Skeletal muscle satellite cell (primary cell): ENCODE measurements at regions not wholly inside any gene's neighbourhood (a gene's known extent, or its start where the extent isn't known, plus 50 kb on each side); places are given as distances from the start of the nearest gene placed in this dataset.

Source experiments
- H3K27me3 ChIP-seq: 2 replicates; pipeline ENCODE4 v1.7.0; 2013; ENCODE audit warnings: low read length; ENCODE audit not compliant: control insufficient read depth, insufficient read depth
- H3K36me3 ChIP-seq: 2 replicates; pipeline ENCODE4 v1.7.0; 2013; ENCODE audit warnings: mild to moderate bottlenecking, control low read depth, low read length; ENCODE audit not compliant: insufficient read depth
- H3K4me1 ChIP-seq: 2 replicates; pipeline ENCODE4 v1.7.0; 2013; ENCODE audit warnings: low read length; ENCODE audit not compliant: control insufficient read depth, insufficient read depth
- H3K4me2 ChIP-seq: 2 replicates; pipeline ENCODE4 v1.7.0; 2013; ENCODE audit warnings: mild to moderate bottlenecking, low read length
- H3K4me3 ChIP-seq: 2 replicates; pipeline ENCODE4 v1.7.0; 2013; ENCODE audit warnings: low read length
- H3K9ac ChIP-seq: 2 replicates; pipeline ENCODE4 v1.7.0; 2013; ENCODE audit warnings: mild to moderate bottlenecking, low read depth, low read length, moderate library complexity
- H3K9me3 ChIP-seq: replicated peaks from 2 replicates; pipeline ENCODE4 v1.7.0; 2013; ENCODE audit warnings: mild to moderate bottlenecking, control low read depth, low read length

DNA sequence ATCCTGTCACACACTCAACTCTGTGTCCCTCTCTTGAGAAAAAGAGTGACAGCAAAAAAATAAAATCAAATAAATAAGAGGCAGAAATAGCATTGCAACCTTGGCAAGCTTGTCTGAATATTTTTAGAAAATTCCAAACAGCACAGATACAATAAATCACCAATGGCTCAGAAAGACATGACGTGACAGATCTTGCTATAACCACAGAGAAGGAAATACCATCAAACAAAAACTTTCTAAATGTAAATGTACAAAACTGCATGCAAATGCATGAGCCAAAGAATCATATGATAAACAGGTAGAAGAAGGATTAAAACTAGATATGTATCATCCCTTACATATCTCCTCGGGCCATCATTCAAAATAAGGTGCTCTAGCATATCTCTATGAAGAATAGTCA is 549.2 kb upstream of the NOX3 start:
- Histone ChIP-seq H3K9me3 (peaks cover 6% of the 10 kb centered on the region), H3K4me1 (no peaks in the 10 kb centered on the region), H3K4me2 (no peak overlapping the region), H3K27me3 (no peaks in the 10 kb centered on the region), H3K9ac (no peak overlapping the region), H3K36me3 (no peaks in the 10 kb centered on the region), H3K4me3 (no peak overlapping the region)

DNA sequence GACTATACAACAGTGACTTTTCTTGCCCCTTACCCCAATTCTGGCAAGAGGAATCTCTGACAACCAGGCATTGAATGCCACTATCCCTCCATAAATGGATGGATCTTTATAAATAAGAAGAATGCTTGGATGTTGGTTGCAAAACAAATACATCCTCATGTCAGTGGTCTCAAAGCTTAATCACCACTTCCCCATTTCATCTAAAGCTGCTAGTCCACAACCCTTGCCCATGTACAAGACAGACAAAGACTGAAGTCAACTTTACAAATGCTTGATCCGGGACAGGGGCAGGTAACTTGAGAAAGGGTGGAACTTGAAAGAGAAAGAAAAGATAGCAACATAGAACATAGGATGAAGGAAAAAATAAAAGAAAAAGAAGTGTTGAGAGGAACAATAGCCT is 540.5 kb upstream of the NOX3 start:
- Histone ChIP-seq H3K9me3 (peaks cover 6% of the 10 kb centered on the region), H3K4me2 (no peak overlapping the region), H3K4me1 (no peaks in the 10 kb centered on the region), H3K9ac (no peak overlapping the region), H3K36me3 (no peaks in the 10 kb centered on the region), H3K4me3 (no peak overlapping the region), H3K27me3 (no peaks in the 10 kb centered on the region)

DNA sequence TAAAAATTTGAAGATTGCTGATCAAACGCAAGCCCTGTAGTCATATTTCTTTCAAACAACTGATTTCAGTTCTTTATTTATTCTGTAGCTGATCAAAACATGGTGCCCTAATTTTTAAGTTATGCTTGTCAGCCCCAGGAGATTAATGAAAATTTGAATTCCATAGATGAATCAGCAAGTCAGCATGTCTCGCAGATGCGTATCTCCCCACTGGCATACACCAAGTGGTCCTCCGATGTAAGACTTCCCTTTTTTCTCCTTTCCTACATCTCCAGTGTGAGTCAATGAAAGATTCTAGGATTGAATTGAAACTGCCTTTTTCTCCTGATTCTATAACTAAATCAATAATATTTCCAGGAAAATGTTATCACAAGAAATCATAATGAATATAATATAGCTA is 539.6 kb upstream of the NOX3 start:
- H3K27me3 ChIP-seq, result no peaks in the 10 kb centered on the region
- H3K4me1 ChIP-seq, result no peaks in the 10 kb centered on the region
- H3K9me3 ChIP-seq, result peaks cover 6% of the 10 kb centered on the region
- H3K4me3 ChIP-seq, result no peak overlapping the region
- no peaks in the 10 kb centered on the region for H3K36me3 ChIP-seq
- H3K4me2 ChIP-seq, result no peak overlapping the region
- H3K9ac ChIP-seq, result no peak overlapping the region

DNA sequence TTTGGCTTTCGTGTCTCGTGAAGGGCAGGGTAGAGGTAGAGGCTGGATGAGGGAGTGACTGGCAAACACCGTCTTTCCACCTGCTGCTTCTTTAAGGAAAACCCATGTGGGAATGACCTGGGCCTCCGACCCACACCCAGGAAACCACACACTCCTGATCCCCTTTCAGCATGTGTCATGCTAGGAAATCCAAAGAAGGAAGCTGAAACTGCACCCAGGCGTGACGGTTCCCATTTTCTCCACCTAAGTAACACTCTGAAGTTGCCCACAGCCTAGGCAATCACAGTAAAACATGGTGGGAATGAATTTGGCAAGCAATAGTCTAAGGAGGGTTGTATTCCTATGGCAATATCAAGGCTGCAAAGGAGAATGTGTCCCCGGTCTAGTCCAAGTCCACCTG is 538.4 kb upstream of the NOX3 start:
- no peaks in the 10 kb centered on the region for H3K4me1 ChIP-seq
- H3K9ac ChIP-seq, result no peak overlapping the region
- no peak overlapping the region for H3K4me3 ChIP-seq
- H3K9me3 ChIP-seq, result peaks cover 6% of the 10 kb centered on the region
- no peaks in the 10 kb centered on the region for H3K36me3 ChIP-seq
- H3K27me3 ChIP-seq, result no peaks in the 10 kb centered on the region
- H3K4me2 ChIP-seq, result no peak overlapping the region

DNA sequence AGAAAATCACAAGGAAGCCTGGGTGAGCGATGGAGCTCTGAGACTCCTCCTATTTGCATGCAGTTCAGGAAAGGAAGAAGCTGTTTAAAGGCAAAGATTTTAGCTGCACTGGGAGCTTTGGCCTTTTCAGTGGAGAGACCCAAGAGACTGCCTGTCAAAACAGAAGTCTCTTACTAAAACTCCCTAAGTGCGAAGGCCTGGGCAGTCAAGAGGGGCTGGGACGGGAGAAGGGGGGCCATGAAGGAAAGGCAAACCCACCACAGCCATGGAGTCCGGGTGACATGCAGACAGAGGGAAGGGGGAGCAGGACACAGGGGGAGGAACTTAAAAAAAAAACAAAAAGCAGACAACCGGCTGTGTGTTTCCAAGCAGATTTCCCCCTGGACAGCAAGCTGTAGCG is 537.6 kb upstream of the NOX3 start:
- Histone ChIP-seq H3K9ac (no peak overlapping the region), H3K27me3 (no peaks in the 10 kb centered on the region), H3K9me3 (peaks cover 8% of the 10 kb centered on the region), H3K4me1 (no peaks in the 10 kb centered on the region), H3K36me3 (no peaks in the 10 kb centered on the region), H3K4me2 (no peak overlapping the region), H3K4me3 (no peak overlapping the region)

DNA sequence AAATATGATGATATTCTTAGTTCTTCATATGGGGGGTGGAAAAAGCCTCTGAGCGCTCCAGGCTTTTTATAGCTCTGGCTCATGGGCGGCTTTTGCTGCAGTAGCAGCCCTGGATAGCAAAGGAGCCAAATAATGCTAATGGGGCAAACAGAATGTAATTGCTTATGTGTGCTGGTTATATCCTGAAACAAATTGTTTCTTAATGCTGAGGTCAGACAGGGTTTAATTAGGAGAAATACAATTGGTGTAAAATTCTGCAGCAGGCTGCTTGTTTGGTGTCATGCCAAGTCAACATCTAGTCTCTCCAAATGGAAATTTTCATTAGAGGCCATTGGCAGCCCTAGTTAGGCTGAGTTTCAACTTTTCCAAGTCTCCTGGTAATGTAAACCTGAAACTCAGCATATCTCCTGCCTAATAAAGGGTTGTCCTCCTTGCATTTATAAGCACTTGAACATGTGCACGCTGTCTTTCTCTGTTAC is 530.1 kb upstream of the NOX3 start:
- H3K27me3 ChIP-seq, result no peaks in the 10 kb centered on the region
- H3K4me2 ChIP-seq, result no peak overlapping the region
- no peak overlapping the region for H3K9ac ChIP-seq
- peaks cover 10% of the 10 kb centered on the region for H3K9me3 ChIP-seq
- no peaks in the 10 kb centered on the region for H3K36me3 ChIP-seq
- no peaks in the 10 kb centered on the region for H3K4me1 ChIP-seq
- H3K4me3 ChIP-seq, result no peak overlapping the region

DNA sequence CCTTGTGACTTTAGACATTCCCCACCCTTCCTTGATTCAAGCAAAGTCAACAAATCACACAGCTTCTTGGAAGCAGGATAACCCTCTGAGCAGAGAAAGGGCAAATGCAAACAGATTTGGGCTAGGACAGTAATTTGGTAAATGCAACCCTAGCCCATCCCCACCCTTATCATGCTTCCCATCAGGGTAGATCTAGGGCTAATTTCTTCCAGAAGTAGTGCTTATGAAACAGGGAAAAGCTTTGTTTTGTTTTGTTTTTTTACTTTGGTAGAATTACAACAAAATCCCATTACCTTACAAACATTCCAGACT is 525.1 kb upstream of the NOX3 start:
- Histone ChIP-seq H3K4me1 (no peaks in the 10 kb centered on the region), H3K9ac (no peak overlapping the region), H3K36me3 (no peaks in the 10 kb centered on the region), H3K4me2 (no peak overlapping the region), H3K27me3 (no peaks in the 10 kb centered on the region), H3K9me3 (peaks cover 11% of the 10 kb centered on the region), H3K4me3 (no peak overlapping the region)

DNA sequence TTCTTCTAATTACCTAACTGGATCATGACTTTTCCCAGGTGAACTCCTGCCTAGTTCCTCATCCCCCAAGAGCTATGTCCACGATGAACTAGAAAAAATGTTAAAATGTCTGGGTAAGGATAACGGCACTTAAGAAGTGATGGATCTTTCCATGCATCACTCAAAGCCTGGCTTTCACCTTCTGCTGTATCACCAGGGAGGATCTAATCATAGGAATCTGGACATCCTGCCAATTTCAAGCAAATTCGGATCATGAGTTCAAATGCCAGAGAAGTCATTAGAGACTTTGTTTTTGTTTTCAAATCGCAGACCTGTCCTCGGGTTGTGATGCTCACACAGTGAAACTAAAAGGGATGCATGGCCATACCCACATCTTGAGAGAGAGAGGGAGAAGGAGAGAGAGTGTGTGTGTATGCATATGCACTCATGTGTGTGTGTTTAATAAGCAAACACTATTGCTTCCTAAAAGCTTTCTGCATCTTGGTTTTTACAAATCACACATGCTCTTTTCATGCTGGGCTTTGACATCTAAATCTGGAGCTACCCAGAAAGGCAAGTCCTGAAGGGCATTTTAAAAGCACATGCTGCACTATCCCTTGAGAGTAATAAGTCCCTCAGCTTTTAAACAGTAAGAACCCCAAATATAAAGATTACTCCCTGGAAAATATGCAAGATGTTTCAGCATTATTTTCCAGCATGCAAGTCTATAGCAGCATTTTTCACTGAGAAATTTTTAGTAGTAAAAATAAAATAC is 524.6 kb upstream of the NOX3 start:
- Histone ChIP-seq H3K4me2 (no peak overlapping the region), H3K9me3 (peaks cover 11% of the 10 kb centered on the region), H3K27me3 (no peaks in the 10 kb centered on the region), H3K36me3 (no peaks in the 10 kb centered on the region), H3K4me3 (no peak overlapping the region), H3K4me1 (no peaks in the 10 kb centered on the region), H3K9ac (no peak overlapping the region)

DNA sequence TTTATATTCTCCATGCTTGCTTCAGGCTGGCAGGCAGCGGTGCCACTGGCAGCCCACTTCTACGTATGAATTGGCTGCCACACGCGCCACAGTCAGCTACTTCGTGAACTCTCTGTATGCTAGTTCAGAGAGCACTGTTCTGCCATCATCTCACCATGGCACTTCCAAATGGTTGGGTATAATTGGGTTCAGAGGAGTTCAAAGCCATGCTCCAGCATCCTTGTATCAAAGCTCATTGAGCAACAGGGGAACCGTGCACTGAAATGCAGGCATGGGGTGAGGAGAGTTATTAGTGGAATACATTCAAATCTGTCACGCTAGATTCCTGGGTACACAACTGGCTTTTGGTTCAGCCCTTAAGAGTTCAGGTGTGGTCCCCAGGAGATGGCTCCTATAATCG is 519.9 kb upstream of the NOX3 start:
- H3K4me3 ChIP-seq, result no peak overlapping the region
- H3K4me2 ChIP-seq, result no peak overlapping the region
- peaks cover 7% of the 10 kb centered on the region for H3K9me3 ChIP-seq
- no peak overlapping the region for H3K9ac ChIP-seq
- no peaks in the 10 kb centered on the region for H3K4me1 ChIP-seq
- H3K36me3 ChIP-seq, result no peaks in the 10 kb centered on the region
- no peaks in the 10 kb centered on the region for H3K27me3 ChIP-seq

DNA sequence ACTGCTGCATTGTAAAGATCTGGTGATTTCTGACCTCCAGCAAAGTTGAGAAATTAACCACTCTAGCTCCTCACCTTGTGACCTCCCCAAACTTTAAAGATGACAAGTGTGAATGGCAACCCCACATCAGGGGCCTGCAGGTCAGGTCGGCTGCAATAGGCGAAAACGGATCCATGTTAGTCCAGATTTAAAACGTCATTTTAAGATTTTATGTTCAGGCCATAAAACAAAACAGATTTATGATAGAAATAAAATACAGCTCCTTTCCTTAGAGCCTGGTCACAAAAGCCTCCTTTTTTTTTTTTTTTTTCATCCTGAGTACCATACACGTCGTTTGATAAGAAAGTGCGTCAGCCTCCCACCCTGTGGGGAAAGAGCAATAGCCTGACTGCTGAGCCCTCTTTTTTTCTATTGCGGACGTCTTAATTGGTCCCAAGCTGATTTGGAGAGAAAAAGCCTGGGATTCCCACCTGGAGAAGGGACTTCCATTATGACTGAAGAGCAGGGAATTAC is 519.2 kb upstream of the NOX3 start:
- no peak overlapping the region for H3K4me3 ChIP-seq
- H3K36me3 ChIP-seq, result no peaks in the 10 kb centered on the region
- no peak overlapping the region for H3K9ac ChIP-seq
- H3K4me1 ChIP-seq, result no peaks in the 10 kb centered on the region
- H3K9me3 ChIP-seq, result peaks cover 3% of the 10 kb centered on the region
- no peaks in the 10 kb centered on the region for H3K27me3 ChIP-seq
- no peak overlapping the region for H3K4me2 ChIP-seq

DNA sequence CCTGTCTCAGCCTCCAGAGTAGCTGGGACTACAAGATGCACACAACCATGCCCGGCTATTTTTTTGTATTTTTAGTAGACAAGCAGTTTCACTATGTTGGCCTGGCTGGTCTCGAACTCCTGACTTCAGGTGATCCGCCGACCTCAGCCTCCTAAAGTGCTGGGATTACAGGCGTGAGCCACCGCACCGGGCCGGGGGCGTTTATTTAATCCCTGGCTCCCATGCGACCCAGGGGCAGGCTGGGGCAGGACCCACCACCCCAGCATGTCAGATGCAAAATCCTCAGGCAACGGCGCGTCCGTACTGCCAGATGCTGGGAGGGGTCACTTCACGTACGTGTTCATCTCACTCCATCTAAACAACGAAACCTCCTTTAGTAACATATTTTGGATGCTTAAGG is 518.7 kb upstream of the NOX3 start:
- Histone ChIP-seq H3K9me3 (no peaks in the 10 kb centered on the region), H3K36me3 (no peaks in the 10 kb centered on the region), H3K4me2 (no peak overlapping the region), H3K4me3 (no peak overlapping the region), H3K9ac (no peak overlapping the region), H3K27me3 (no peaks in the 10 kb centered on the region), H3K4me1 (no peaks in the 10 kb centered on the region)
